ENCODE measurements at regions not wholly inside any gene's neighbourhood (a gene's known extent, or its start where the extent isn't known, plus 50 kb on each side); places are given as distances from the start of the nearest gene placed in this dataset.

- DNase-seq (no peak), ATAC-seq (ENCODE audit: poor library complexity) (no peak)
- Mint-ChIP-seq H3K27me3 (peaks cover 70% of the 10 kb centered on the region), H3K9me3 (peaks cover under 1% of the 10 kb centered on the region), H3K4me1 (ENCODE audit: low read depth) (no peaks in the 10 kb centered on the region), H3K4me3 (no peak overlapping the region), H3K27ac (no peak overlapping the region), H3K36me3 (ENCODE audit: low read depth) (no peaks in the 10 kb centered on the region)
- no peaks in the 10 kb centered on the region for H3K4me1 ChIP-seq (ENCODE audit: insufficient read depth, low read length)
- peaks cover 0 to 16% of the 10 kb centered on the region in 2 experiments for H3K9me3 ChIP-seq (ENCODE audit: control insufficient read depth in 1 of 2, insufficient read depth in 1 of 2, low read length in 2 of 2)
- H3K4me3 ChIP-seq (ENCODE audit: low read length), result no peak overlapping the region
- ChIA-PET POLR2A (no interaction called here), CTCF (no interaction called here)
- no peak for TF ChIP-seq CTCF (IDR thresholded peaks at IDR 0.05)
- H3K27ac ChIP-seq (ENCODE audit: low read depth in 1 of 2, low read length in 2 of 2), result no peak overlapping the region
- intact Hi-C loops (cut with DNase I, micrococcal nuclease), result no loop called here
- no peaks in the 10 kb centered on the region for H3K36me3 ChIP-seq (ENCODE audit: insufficient read depth, low read length)
- H3K27me3 ChIP-seq (ENCODE audit: control insufficient read depth in 1 of 2, insufficient read depth in 2 of 2, low read length in 2 of 2), result peaks cover 9 to 27% of the 10 kb centered on the region in 2 experiments
Measured at GRCh38 chr9:126127591-126127990, 199.0 kb upstream of the MVB12B start.

GRCh38 chr9:126128494-126129142 is 198.0 kb upstream of the MVB12B start:
- no peak overlapping the region for H3K4me3 Mint-ChIP-seq
- H3K4me1 Mint-ChIP-seq (ENCODE audit: low read depth), result no peaks in the 10 kb centered on the region
- POLR2A ChIA-PET, result no interaction called here
- no peak for TF ChIP-seq CTCF (IDR thresholded peaks at IDR 0.05)
- no peak overlapping the region for H3K4me3 ChIP-seq (ENCODE audit: low read length)
- H3K4me1 ChIP-seq (ENCODE audit: insufficient read depth, low read length), result no peaks in the 10 kb centered on the region
- H3K27me3 ChIP-seq (ENCODE audit: control insufficient read depth in 1 of 2, insufficient read depth in 2 of 2, low read length in 2 of 2), result peaks cover 8 to 26% of the 10 kb centered on the region in 2 experiments
- H3K27ac ChIP-seq (ENCODE audit: low read depth in 1 of 2, low read length in 2 of 2), result no peak overlapping the region
- CTCF ChIA-PET, result no interaction called here
- H3K9me3 ChIP-seq (ENCODE audit: control insufficient read depth in 1 of 2, insufficient read depth in 1 of 2, low read length in 2 of 2), result peaks cover 0 to 16% of the 10 kb centered on the region in 2 experiments
- H3K27ac Mint-ChIP-seq, result no peak overlapping the region
- intact Hi-C loops (cut with DNase I, micrococcal nuclease), result no loop called here
- ATAC-seq (ENCODE audit: poor library complexity) (no peak), DNase-seq (no peak)
- H3K9me3 Mint-ChIP-seq, result peaks cover 4% of the 10 kb centered on the region
- H3K27me3 Mint-ChIP-seq, result peaks cover 65% of the 10 kb centered on the region
- H3K36me3 Mint-ChIP-seq (ENCODE audit: low read depth), result no peaks in the 10 kb centered on the region
- H3K36me3 ChIP-seq (ENCODE audit: insufficient read depth, low read length), result no peaks in the 10 kb centered on the region

GRCh38 chr9:126131066-126132010 is 195.3 kb upstream of the MVB12B start:
- peaks cover 4% of the 10 kb centered on the region for H3K9me3 Mint-ChIP-seq
- H3K36me3 Mint-ChIP-seq (ENCODE audit: low read depth), result no peaks in the 10 kb centered on the region
- H3K9me3 ChIP-seq (ENCODE audit: control insufficient read depth in 1 of 2, insufficient read depth in 1 of 2, low read length in 2 of 2), result peaks cover 0 to 12% of the 10 kb centered on the region in 2 experiments
- ChIA-PET CTCF (no interaction called here), POLR2A (interaction anchor here (0.5 kb wide), 1 partner anchor 1881 kb away, joined by 3 read pairs; no protein-coding TSS in a partner anchor)
- no peaks in the 10 kb centered on the region for H3K36me3 ChIP-seq (ENCODE audit: insufficient read depth, low read length)
- ATAC-seq (ENCODE audit: poor library complexity) (no peak), DNase-seq (no peak)
- peaks cover 58% of the 10 kb centered on the region for H3K27me3 Mint-ChIP-seq
- H3K27me3 ChIP-seq (ENCODE audit: control insufficient read depth in 1 of 2, insufficient read depth in 2 of 2, low read length in 2 of 2), result peaks cover 4 to 20% of the 10 kb centered on the region in 2 experiments
- no peaks in the 10 kb centered on the region for H3K4me1 ChIP-seq (ENCODE audit: insufficient read depth, low read length)
- H3K4me3 ChIP-seq (ENCODE audit: low read length), result no peak overlapping the region
- intact Hi-C loops (cut with DNase I, micrococcal nuclease), result no loop called here
- no peak overlapping the region for H3K27ac ChIP-seq (ENCODE audit: low read depth in 1 of 2, low read length in 2 of 2)
- H3K4me1 Mint-ChIP-seq (ENCODE audit: low read depth), result no peaks in the 10 kb centered on the region
- no peak overlapping the region for H3K27ac Mint-ChIP-seq
- no peak for TF ChIP-seq CTCF (IDR thresholded peaks at IDR 0.05)
- H3K4me3 Mint-ChIP-seq, result no peak overlapping the region
